ENCODE measurements at regions not wholly inside any gene's neighbourhood (a gene's known extent, or its start where the extent isn't known, plus 50 kb on each side); places are given as distances from the start of the nearest gene placed in this dataset.
"Not testable (repeated sequence)": the region's sequence is repeated elsewhere in the genome, so short reads cannot be mapped to it uniquely, and the experiment has no call there.

DNA sequence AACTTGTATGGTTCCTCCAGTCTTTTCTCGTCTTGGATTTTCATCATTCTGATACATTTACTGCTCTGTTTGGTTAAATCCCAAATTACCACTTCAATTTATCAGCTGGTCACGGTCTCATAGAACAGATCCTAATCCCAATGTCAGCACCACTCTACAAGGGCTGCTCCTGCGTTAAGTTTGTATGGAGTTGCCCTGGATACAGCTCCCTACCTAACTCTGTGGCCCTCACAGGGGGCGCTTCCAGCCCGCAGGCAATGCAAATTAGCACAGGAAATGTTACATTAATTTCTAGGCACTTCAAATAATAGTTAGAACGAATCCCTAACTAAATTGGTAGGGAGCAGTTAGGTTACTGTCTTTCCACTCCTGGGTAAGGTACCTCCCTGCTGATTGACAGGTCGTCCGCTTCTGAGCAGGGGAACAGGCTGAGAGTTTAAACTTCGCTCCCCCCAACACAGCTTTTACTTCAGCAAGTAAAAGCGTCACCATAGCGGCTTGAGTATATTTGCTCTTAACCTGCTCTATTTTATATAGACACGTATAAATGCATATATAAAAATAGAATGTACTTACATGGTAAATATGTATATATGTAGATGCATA is 238.5 kb upstream of the FANCL start:
- Histone ChIP-seq H3K4me3 (ENCODE audit: low read depth in 1 of 2, low read length in 2 of 2) (no peak overlapping the region), H3K27ac (ENCODE audit: low read depth, low read length) (no peak overlapping the region), H3K9ac (ENCODE audit: low read length) (no peak overlapping the region)

GRCh38 chr2:58476556-58476955 is 235.4 kb upstream of the FANCL start:
- no peak overlapping the region for H3K27ac ChIP-seq (ENCODE audit: low read depth, low read length)
- no peak overlapping the region for H3K4me3 ChIP-seq (ENCODE audit: low read depth in 1 of 2, low read length in 2 of 2)
- no peaks in the 10 kb centered on the region for H3K4me1 ChIP-seq (ENCODE audit: insufficient read depth, low read length)
- H3K9me3 ChIP-seq (ENCODE audit: low read length), result no peaks in the 10 kb centered on the region
- H3K27me3 ChIP-seq (ENCODE audit: control insufficient read depth in 1 of 2, insufficient read depth in 2 of 2, low read length in 2 of 2), result no peaks in the 10 kb centered on the region
- no peak overlapping the region for H3K9ac ChIP-seq (ENCODE audit: low read length)
- H3K36me3 ChIP-seq (ENCODE audit: insufficient read depth, low read length), result no peaks in the 10 kb centered on the region

More for the DNA sequence above, 238.5 kb upstream of the FANCL start:
- Histone ChIP-seq H3K36me3 (ENCODE audit: insufficient read depth, low read length) (no peaks in the 10 kb centered on the region), H3K9me3 (ENCODE audit: low read length) (no peaks in the 10 kb centered on the region), H3K4me1 (ENCODE audit: insufficient read depth, low read length) (no peaks in the 10 kb centered on the region), H3K27me3 (ENCODE audit: control insufficient read depth in 1 of 2, insufficient read depth in 2 of 2, low read length in 2 of 2) (no peaks in the 10 kb centered on the region)

DNA sequence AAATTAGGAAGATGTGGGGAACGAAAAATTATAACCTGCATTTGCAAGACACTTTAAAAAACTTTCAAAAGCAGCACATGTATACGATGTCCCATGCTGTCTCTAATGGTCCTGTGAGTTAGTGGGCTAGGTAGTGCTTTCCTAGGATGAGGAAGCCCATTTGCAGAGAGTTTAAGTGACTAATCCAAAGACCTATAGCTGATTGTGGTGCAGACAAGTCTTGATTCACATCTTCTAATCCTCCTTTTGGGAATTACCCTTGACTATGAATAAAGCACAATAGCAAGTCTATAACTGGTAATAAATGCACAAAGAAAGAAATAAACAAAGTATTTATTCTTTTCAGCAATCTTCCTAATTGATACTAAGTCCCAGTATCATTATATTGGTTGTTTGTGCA is 234.6 kb upstream of the FANCL start:
- H3K27ac ChIP-seq (ENCODE audit: low read depth, low read length), result no peak overlapping the region
- no peaks in the 10 kb centered on the region for H3K9me3 ChIP-seq (ENCODE audit: low read length)
- H3K9ac ChIP-seq (ENCODE audit: low read length), result no peak overlapping the region
- H3K4me3 ChIP-seq (ENCODE audit: low read depth in 1 of 2, low read length in 2 of 2), result no peak overlapping the region
- H3K27me3 ChIP-seq (ENCODE audit: control insufficient read depth in 1 of 2, insufficient read depth in 2 of 2, low read length in 2 of 2), result no peaks in the 10 kb centered on the region
- H3K36me3 ChIP-seq (ENCODE audit: insufficient read depth, low read length), result no peaks in the 10 kb centered on the region
- no peaks in the 10 kb centered on the region for H3K4me1 ChIP-seq (ENCODE audit: insufficient read depth, low read length)

DNA sequence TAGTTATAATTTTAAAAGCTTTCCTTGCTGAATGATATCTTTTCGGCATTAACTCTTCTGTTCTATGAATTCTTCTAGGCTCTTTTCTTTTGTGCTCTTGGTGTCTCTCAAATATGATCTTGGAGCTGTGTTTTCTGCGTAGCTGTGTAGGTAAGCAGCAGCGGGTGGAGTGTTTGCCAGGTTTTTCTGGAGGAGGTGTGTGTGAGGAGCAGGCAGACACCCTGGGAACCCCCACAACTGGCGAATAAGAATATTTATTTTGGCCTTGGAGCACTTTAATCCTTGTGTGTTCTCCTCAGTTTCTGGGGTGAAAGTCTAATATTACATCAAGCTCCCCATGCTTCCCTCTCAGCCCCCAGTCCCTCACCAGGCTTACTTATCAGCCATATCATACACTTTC is 232.0 kb upstream of the FANCL start:
- Histone ChIP-seq H3K27ac (ENCODE audit: low read depth, low read length) (no peak overlapping the region), H3K36me3 (ENCODE audit: insufficient read depth, low read length) (no peaks in the 10 kb centered on the region), H3K4me3 (ENCODE audit: low read depth in 1 of 2, low read length in 2 of 2) (no peak overlapping the region), H3K27me3 (ENCODE audit: control insufficient read depth in 1 of 2, insufficient read depth in 2 of 2, low read length in 2 of 2) (no peaks in the 10 kb centered on the region), H3K4me1 (ENCODE audit: insufficient read depth, low read length) (no peaks in the 10 kb centered on the region), H3K9ac (ENCODE audit: low read length) (no peak overlapping the region), H3K9me3 (ENCODE audit: low read length) (no peaks in the 10 kb centered on the region)

DNA sequence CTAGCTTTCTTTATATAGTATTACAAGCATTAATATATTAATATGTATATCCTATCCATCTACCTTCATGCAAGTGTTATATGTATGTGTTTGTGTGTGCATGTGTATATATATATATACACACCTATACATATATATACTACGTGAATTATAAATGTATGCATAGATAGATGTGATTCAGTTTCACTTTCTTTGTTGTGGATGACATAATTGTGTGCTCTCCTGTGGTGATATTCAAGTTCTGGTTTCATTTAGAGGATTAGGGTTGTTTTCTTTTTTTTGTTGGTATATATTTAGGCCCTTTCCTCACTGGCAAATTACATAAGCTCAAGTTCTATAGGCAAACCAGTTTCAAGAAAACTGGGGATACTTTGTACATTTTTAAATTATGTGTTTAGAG is 225.7 kb upstream of the FANCL start:
- Histone ChIP-seq H3K36me3 (ENCODE audit: insufficient read depth, low read length) (no peaks in the 10 kb centered on the region), H3K4me3 (ENCODE audit: low read depth in 1 of 2, low read length in 2 of 2) (no peak overlapping the region), H3K9ac (ENCODE audit: low read length) (no peak overlapping the region), H3K4me1 (ENCODE audit: insufficient read depth, low read length) (no peaks in the 10 kb centered on the region), H3K27ac (ENCODE audit: low read depth, low read length) (no peak overlapping the region), H3K9me3 (ENCODE audit: low read length) (no peaks in the 10 kb centered on the region), H3K27me3 (ENCODE audit: control insufficient read depth in 1 of 2, insufficient read depth in 2 of 2, low read length in 2 of 2) (no peaks in the 10 kb centered on the region)

DNA sequence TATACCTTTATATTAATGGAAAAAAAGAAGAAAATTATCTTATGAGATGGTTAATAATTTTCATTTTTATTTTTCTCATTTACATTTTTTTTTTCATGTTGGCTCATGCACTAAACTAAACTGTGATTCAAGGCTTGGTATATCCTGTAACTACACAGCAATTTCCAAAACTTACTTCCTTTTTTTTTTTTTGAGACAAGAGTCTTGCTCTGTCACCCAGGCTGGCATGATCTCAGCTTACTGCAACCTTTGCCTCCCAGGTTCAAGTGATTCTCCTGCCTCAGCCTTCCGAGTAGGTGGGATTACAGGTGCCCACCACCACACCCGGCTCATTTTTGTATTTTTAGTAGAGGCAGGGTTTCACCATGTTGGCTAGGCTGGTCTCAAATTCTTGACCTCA is 224.9 kb upstream of the FANCL start:
- H3K9me3 ChIP-seq (ENCODE audit: low read length); H3K27ac ChIP-seq (ENCODE audit: low read depth, low read length); H3K27me3 ChIP-seq (ENCODE audit: control insufficient read depth in 1 of 2, insufficient read depth in 2 of 2, low read length in 2 of 2); H3K9ac ChIP-seq (ENCODE audit: low read length); H3K36me3 ChIP-seq (ENCODE audit: insufficient read depth, low read length); H3K4me3 ChIP-seq (ENCODE audit: low read depth in 1 of 2, low read length in 2 of 2); H3K4me1 ChIP-seq (ENCODE audit: insufficient read depth, low read length): not testable (repeated sequence)

DNA sequence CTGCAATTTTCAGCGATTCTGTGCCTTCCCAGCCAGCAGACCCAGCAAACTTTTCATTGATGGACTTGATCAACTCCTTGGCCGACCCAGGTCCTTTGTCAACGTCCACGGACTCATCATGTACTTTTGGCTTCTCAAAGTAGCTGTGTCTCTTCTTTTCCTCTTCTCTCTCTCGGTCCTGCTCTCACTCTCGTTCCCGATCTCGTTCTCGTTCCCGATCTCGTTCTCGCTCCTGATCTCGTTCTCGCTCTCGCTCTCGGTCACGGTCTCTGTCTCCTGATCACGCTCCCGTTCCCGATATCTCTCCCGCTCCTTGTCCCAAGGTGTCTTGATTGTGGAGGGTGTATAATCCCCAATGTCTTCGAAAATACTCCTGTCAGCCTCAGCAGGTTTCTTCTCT is 219.5 kb upstream of the FANCL start:
- H3K27me3 ChIP-seq (ENCODE audit: control insufficient read depth in 1 of 2, insufficient read depth in 2 of 2, low read length in 2 of 2), result no peaks in the 10 kb centered on the region
- no peak overlapping the region for H3K9ac ChIP-seq (ENCODE audit: low read length)
- H3K36me3 ChIP-seq (ENCODE audit: insufficient read depth, low read length), result no peaks in the 10 kb centered on the region
- H3K4me3 ChIP-seq (ENCODE audit: low read depth in 1 of 2, low read length in 2 of 2), result no peak overlapping the region
- no peaks in the 10 kb centered on the region for H3K4me1 ChIP-seq (ENCODE audit: insufficient read depth, low read length)
- H3K27ac ChIP-seq (ENCODE audit: low read depth, low read length), result no peak overlapping the region
- H3K9me3 ChIP-seq (ENCODE audit: low read length), result no peaks in the 10 kb centered on the region

DNA sequence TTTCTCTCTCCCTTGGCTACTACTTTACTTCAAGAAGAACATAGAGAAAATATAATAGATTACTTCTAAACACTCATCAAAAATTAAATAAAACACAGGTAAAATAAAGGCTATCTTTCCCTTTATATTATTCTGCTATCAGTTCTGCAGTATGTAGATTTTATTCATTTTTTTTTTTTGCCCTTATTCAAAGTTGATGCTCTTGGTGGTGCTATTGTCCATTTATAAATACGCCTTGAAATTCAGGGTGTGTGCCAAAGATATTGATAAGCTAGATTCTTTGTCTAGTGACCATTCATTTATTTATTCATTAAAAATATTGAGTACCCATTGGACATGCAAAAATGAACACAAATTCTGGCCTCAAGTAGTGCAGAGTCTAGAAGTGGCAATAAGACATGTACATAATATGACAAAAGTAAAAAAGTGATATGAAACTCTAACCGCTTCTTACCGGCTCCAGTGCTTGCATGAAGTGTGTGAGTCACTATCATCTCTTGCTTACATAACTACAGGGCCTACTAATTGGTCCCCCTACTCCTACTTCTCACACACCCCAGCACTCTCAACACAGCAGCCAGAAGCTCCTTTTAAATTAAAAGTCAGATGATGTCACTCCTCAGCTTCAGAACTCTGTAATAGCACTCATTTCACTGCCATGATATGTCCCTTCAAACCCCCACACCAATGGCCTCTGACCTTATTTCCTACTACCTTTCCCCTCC is 208.3 kb upstream of the FANCL start:
- H3K9me3 ChIP-seq (ENCODE audit: low read length), result no peaks in the 10 kb centered on the region
- no peak overlapping the region for H3K4me3 ChIP-seq (ENCODE audit: low read depth in 1 of 2, low read length in 2 of 2)
- no peaks in the 10 kb centered on the region for H3K36me3 ChIP-seq (ENCODE audit: insufficient read depth, low read length)
- no peak overlapping the region for H3K27ac ChIP-seq (ENCODE audit: low read depth, low read length)
- no peaks in the 10 kb centered on the region for H3K27me3 ChIP-seq (ENCODE audit: control insufficient read depth in 1 of 2, insufficient read depth in 2 of 2, low read length in 2 of 2)
- no peaks in the 10 kb centered on the region for H3K4me1 ChIP-seq (ENCODE audit: insufficient read depth, low read length)
- H3K9ac ChIP-seq (ENCODE audit: low read length), result no peak overlapping the region

GRCh38 chr2:58448845-58449244 is 207.7 kb upstream of the FANCL start:
- no peak overlapping the region for H3K9ac ChIP-seq (ENCODE audit: low read length)
- H3K4me1 ChIP-seq (ENCODE audit: insufficient read depth, low read length), result no peaks in the 10 kb centered on the region
- no peak overlapping the region for H3K4me3 ChIP-seq (ENCODE audit: low read depth in 1 of 2, low read length in 2 of 2)
- H3K27me3 ChIP-seq (ENCODE audit: control insufficient read depth in 1 of 2, insufficient read depth in 2 of 2, low read length in 2 of 2), result no peaks in the 10 kb centered on the region
- H3K9me3 ChIP-seq (ENCODE audit: low read length), result no peaks in the 10 kb centered on the region
- H3K27ac ChIP-seq (ENCODE audit: low read depth, low read length), result no peak overlapping the region
- no peaks in the 10 kb centered on the region for H3K36me3 ChIP-seq (ENCODE audit: insufficient read depth, low read length)

- no peaks in the 10 kb centered on the region for H3K4me1 ChIP-seq (ENCODE audit: insufficient read depth, low read length)
- H3K36me3 ChIP-seq (ENCODE audit: insufficient read depth, low read length), result no peaks in the 10 kb centered on the region
- H3K4me3 ChIP-seq (ENCODE audit: low read depth in 1 of 2, low read length in 2 of 2), result no peak overlapping the region
- no peaks in the 10 kb centered on the region for H3K27me3 ChIP-seq (ENCODE audit: control insufficient read depth in 1 of 2, insufficient read depth in 2 of 2, low read length in 2 of 2)
- no peak overlapping the region for H3K9ac ChIP-seq (ENCODE audit: low read length)
- H3K27ac ChIP-seq (ENCODE audit: low read depth, low read length), result no peak overlapping the region
- no peaks in the 10 kb centered on the region for H3K9me3 ChIP-seq (ENCODE audit: low read length)
These were observed 207.0 kb upstream of the FANCL start for GRCh38 chr2:58448065-58448507.

DNA sequence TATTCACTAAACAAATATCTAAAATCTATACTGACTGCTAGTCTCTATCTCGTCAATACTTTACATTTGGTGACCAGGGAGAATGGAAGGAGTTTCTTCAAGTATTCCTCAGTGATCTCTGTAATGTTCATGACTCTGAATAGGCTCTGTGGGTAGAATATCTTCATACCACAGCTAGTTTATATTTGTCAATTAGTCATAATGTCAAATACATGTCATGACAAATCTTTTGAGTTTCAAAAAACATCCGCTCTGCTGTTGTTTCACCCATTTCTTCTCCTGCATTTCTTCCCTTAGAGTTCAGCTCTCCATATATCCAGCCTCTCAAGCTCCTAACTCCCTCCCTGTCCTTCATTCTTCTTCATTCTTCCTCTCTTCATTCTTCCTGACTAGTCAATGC is 206.5 kb upstream of the FANCL start:
- Histone ChIP-seq H3K27me3 (ENCODE audit: control insufficient read depth in 1 of 2, insufficient read depth in 2 of 2, low read length in 2 of 2) (no peaks in the 10 kb centered on the region), H3K27ac (ENCODE audit: low read depth, low read length) (no peak overlapping the region), H3K36me3 (ENCODE audit: insufficient read depth, low read length) (no peaks in the 10 kb centered on the region), H3K9ac (ENCODE audit: low read length) (no peak overlapping the region), H3K4me1 (ENCODE audit: insufficient read depth, low read length) (no peaks in the 10 kb centered on the region), H3K4me3 (ENCODE audit: low read depth in 1 of 2, low read length in 2 of 2) (no peak overlapping the region), H3K9me3 (ENCODE audit: low read length) (no peaks in the 10 kb centered on the region)

GRCh38 chr2:58441643-58442042 is 200.5 kb upstream of the FANCL start:
- H3K27me3 ChIP-seq (ENCODE audit: control insufficient read depth in 1 of 2, insufficient read depth in 2 of 2, low read length in 2 of 2), result no peaks in the 10 kb centered on the region
- H3K4me3 ChIP-seq (ENCODE audit: low read depth in 1 of 2, low read length in 2 of 2), result no peak overlapping the region
- no peak overlapping the region for H3K9ac ChIP-seq (ENCODE audit: low read length)
- H3K36me3 ChIP-seq (ENCODE audit: insufficient read depth, low read length), result no peaks in the 10 kb centered on the region
- no peaks in the 10 kb centered on the region for H3K4me1 ChIP-seq (ENCODE audit: insufficient read depth, low read length)
- H3K27ac ChIP-seq (ENCODE audit: low read depth, low read length), result no peak overlapping the region
- H3K9me3 ChIP-seq (ENCODE audit: low read length), result no peaks in the 10 kb centered on the region

All from muscle layer of colon (tissue), 2 donors.